ENCODE measurements at regions not wholly inside any gene's neighbourhood (a gene's known extent, or its start where the extent isn't known, plus 50 kb on each side); places are given as distances from the start of the nearest gene placed in this dataset.

GRCh38 chr20:60253471-60253870 is 295.2 kb downstream of the CDH26 start:
- ATAC-seq, result no peak
- intact Hi-C loops (cut with DNase I), result no loop called here
- no peak for DNase-seq (ENCODE audit: missing footprints)

GRCh38 chr20:60254901-60255411 is 296.7 kb downstream of the CDH26 start:
- ATAC-seq (peak; percentile 53), DNase-seq (ENCODE audit: missing footprints) (no peak)
- intact Hi-C loops (cut with DNase I), result no loop called here

- ATAC-seq (no peak), DNase-seq (ENCODE audit: missing footprints) (no peak)
- intact Hi-C loops (cut with DNase I), result no loop called here
These were observed 297.2 kb downstream of the CDH26 start for GRCh38 chr20:60255415-60255814.

GRCh38 chr20:60255866-60256265 is 297.6 kb downstream of the CDH26 start:
- intact Hi-C loops (cut with DNase I), result no loop called here
- no peak for ATAC-seq
- DNase-seq (ENCODE audit: missing footprints), result no peak

GRCh38 chr20:60256811-60257210 is 298.6 kb downstream of the CDH26 start:
- ATAC-seq, result no peak
- intact Hi-C loops (cut with DNase I), result no loop called here
- no peak for DNase-seq (ENCODE audit: missing footprints)

GRCh38 chr20:60257671-60258070 is 299.4 kb downstream of the CDH26 start:
- ATAC-seq (no peak), DNase-seq (ENCODE audit: missing footprints) (no peak)
- intact Hi-C loops (cut with DNase I), result no loop called here

GRCh38 chr20:60258255-60258863 is 300.1 kb downstream of the CDH26 start:
- ATAC-seq (no peak), DNase-seq (ENCODE audit: missing footprints) (no peak)
- intact Hi-C loops (cut with DNase I), result no loop called here

- intact Hi-C loops (cut with DNase I), result loop anchor here (5.0 kb wide), 1 partner anchor 204 kb away; no protein-coding TSS in a partner anchor
- ATAC-seq (no peak), DNase-seq (ENCODE audit: missing footprints) (no peak)
These were observed 303.1 kb downstream of the CDH26 start for GRCh38 chr20:60261333-60261732.

GRCh38 chr20:60262967-60263603 is 304.9 kb downstream of the CDH26 start:
- DNase-seq (ENCODE audit: missing footprints) (no peak), ATAC-seq (no peak)
- intact Hi-C loops (cut with DNase I), result loop anchor here (5.0 kb wide), 1 partner anchor 206 kb away; no protein-coding TSS in a partner anchor

- no peak for ATAC-seq
- intact Hi-C loops (cut with DNase I), result loop anchor here (5.0 kb wide), 1 partner anchor 207 kb away; no protein-coding TSS in a partner anchor
- no peak for DNase-seq (ENCODE audit: missing footprints)
These were observed 305.8 kb downstream of the CDH26 start for GRCh38 chr20:60263725-60264709.

- DNase-seq (ENCODE audit: missing footprints) (no peak), ATAC-seq (no peak)
- intact Hi-C loops (cut with DNase I), result no loop called here
These were observed 308.1 kb downstream of the CDH26 start for GRCh38 chr20:60266177-60266823.

- intact Hi-C loops (cut with DNase I), result no loop called here
- DNase-seq (ENCODE audit: missing footprints), result no peak
- ATAC-seq, result no peak
These were observed 310.3 kb downstream of the CDH26 start for GRCh38 chr20:60268491-60268890.

GRCh38 chr20:60269573-60270162 is 311.4 kb downstream of the CDH26 start:
- DNase-seq (ENCODE audit: missing footprints) (no peak), ATAC-seq (no peak)
- intact Hi-C loops (cut with DNase I), result no loop called here

- no peak for ATAC-seq
- intact Hi-C loops (cut with DNase I), result no loop called here
- DNase-seq (ENCODE audit: missing footprints), result no peak
These were observed 312.1 kb downstream of the CDH26 start for GRCh38 chr20:60270341-60270740.

- no peak for ATAC-seq
- no peak for DNase-seq (ENCODE audit: missing footprints)
These were observed 313.4 kb downstream of the CDH26 start for GRCh38 chr20:60271597-60271996.

GRCh38 chr20:60272790-60273189 is 314.6 kb downstream of the CDH26 start:
- DNase-seq (ENCODE audit: missing footprints) (no peak), ATAC-seq (no peak)
- intact Hi-C loops (cut with DNase I), result no loop called here

More at GRCh38 chr20:60271597-60271996, 313.4 kb downstream of the CDH26 start:
- intact Hi-C loops (cut with DNase I), result no loop called here

GRCh38 chr20:60274717-60275116 is 316.5 kb downstream of the CDH26 start:
- intact Hi-C loops (cut with DNase I), result no loop called here
- no peak for DNase-seq (ENCODE audit: missing footprints)

GRCh38 chr20:60281295-60281694 is 323.1 kb downstream of the CDH26 start:
- no peak for DNase-seq (ENCODE audit: missing footprints)
- intact Hi-C loops (cut with DNase I), result no loop called here
- no peak for ATAC-seq

More at GRCh38 chr20:60274717-60275116, 316.5 kb downstream of the CDH26 start:
- ATAC-seq, result no peak

Measured in Right ventricle myocardium inferior (tissue), 1 donor.